GM12878 (cell line): ENCODE measurements at regions not wholly inside any gene's neighbourhood (a gene's known extent, or its start where the extent isn't known, plus 50 kb on each side); places are given as distances from the start of the nearest gene placed in this dataset.

Experiments used
- ATAC-seq: fragments of 200-7000 bp; cut with Tn5 transposase; 3 replicates; pipeline ENCODE4 v1.9.1; 2020; ENCODE audit warnings: mild to moderate bottlenecking, moderate library complexity
- BruUV-seq: library from RNA; stranded (reverse); fragments of 400-500 nt; replicated peaks from 2 replicates; lab custom pipeline; 2021; lab: Mats Ljungman, UMichigan
- CTCF ChIA-PET: fragments of 300-600 bp; sonication (Branson Sonifier 250); formaldehyde crosslinking; extraction: SDS; loops from one replicate; lab custom pipeline; 2021; ENCODE audit warnings: inconsistent platforms; lab: Yijun Ruan, JAX
- POLR2A ChIA-PET: fragments of 350-600 bp; formaldehyde crosslinking; extraction: SDS; loops from one replicate; lab custom pipeline; 2021; ENCODE audit warnings: inconsistent platforms; lab: Charles Lee
- RAD21 ChIA-PET: fragments of 300-600 bp; sonication (Branson Sonifier 250); formaldehyde crosslinking; loops from one replicate; lab custom pipeline; 2023; ENCODE audit warnings: antibody characterized with exemption; ENCODE audit not compliant: unreplicated experiment; lab: Charles Lee
- SMC1A ChIA-PET: fragments of 300-600 bp; sonication (Branson Sonifier 250); formaldehyde crosslinking; loops from one replicate; lab custom pipeline; 2023; ENCODE audit not compliant: unreplicated experiment, uncharacterized antibody; lab: Charles Lee
- DNase-seq: peaks from one replicate; pipeline ENCODE4 v3.0.0-alpha.2; 2011; ENCODE audit warnings: low read depth, low spot score
- FAIRE-seq: peaks from 3 replicates; lab custom pipeline; 2011; peaks lifted over from hg19 to GRCh38; lab: Jason Lieb, UNC
- H2AFZ ChIP-seq: 2 replicates; pipeline ENCODE4 v1.6.0; 2011; ENCODE audit warnings: low read depth, low read length, control low read depth; ENCODE audit not compliant: control insufficient read depth
- H3K27ac ChIP-seq: 2 replicates; pipeline ENCODE4 v1.5.1; 2011; ENCODE audit warnings: control low read depth; ENCODE audit not compliant: control insufficient read depth, insufficient read depth
- H3K27me3 ChIP-seq, 2 experiments: replicated peaks in 1 of 2; 2 replicates each; pipeline versions ENCODE4 v1.6.0 to v1.6.1; 2011; ENCODE audit warnings: low read length in 1 of 2; ENCODE audit not compliant: control insufficient read depth in 2 of 2, insufficient read depth in 2 of 2
- H3K36me3 ChIP-seq, 2 experiments: 2 replicates each; pipeline ENCODE4 v1.5.1; 2011; ENCODE audit warnings: low read length in 1 of 2; ENCODE audit not compliant: control insufficient read depth in 2 of 2, insufficient read depth in 2 of 2
- H3K4me1 ChIP-seq: 2 replicates; pipeline ENCODE4 v1.6.1; 2011; ENCODE audit warnings: mild to moderate bottlenecking, low read length, moderate library complexity, mixed read lengths; ENCODE audit not compliant: control insufficient read depth, insufficient read depth
- H3K4me2 ChIP-seq: 2 replicates; pipeline ENCODE4 v1.6.0; 2011; ENCODE audit warnings: control low read depth; ENCODE audit not compliant: control insufficient read depth, insufficient read depth
- H3K4me3 ChIP-seq: fragments of 200-600 bp; sonication (generic); 2 replicates; pipeline ENCODE4 v1.5.1; 2016
- H3K79me2 ChIP-seq: 2 replicates; pipeline ENCODE4 v1.6.0; 2011; ENCODE audit warnings: low read length; ENCODE audit not compliant: control insufficient read depth, insufficient read depth
- H3K9ac ChIP-seq: 2 replicates; pipeline ENCODE4 v1.8.0; 2011; ENCODE audit warnings: low read length, control low read depth, mixed read lengths; ENCODE audit not compliant: control insufficient read depth, insufficient read depth
- H3K9me3 ChIP-seq: replicated peaks from 3 replicates; pipeline ENCODE4 v1.5.1; 2011; ENCODE audit warnings: mild to moderate bottlenecking, low read length; ENCODE audit not compliant: control insufficient read depth, insufficient read depth
- H4K20me1 ChIP-seq: 2 replicates; pipeline ENCODE4 v1.6.0; 2011; ENCODE audit not compliant: control insufficient read depth, insufficient read depth
- ATF2 ChIP-seq: IDR thresholded peaks from 2 replicates; pipeline ENCODE4 v1.6.1; 2012; ENCODE audit warnings: low read length, inconsistent platforms
- BACH1 ChIP-seq: fragments of 450-650 bp; IDR thresholded peaks from 2 replicates; pipeline ENCODE4 v1.6.1; 2017; ENCODE audit warnings: mild to moderate bottlenecking, borderline replicate concordance
- CBX5 ChIP-seq: sonication (generic); IDR thresholded peaks from 2 replicates; pipeline ENCODE4 v1.6.1; 2016; ENCODE audit warnings: low read depth, moderate library complexity, mild to moderate bottlenecking, inconsistent platforms
- CEBPZ ChIP-seq: fragments of 150-350 bp; IDR thresholded peaks from 2 replicates; pipeline ENCODE4 v1.6.1; 2016; ENCODE audit warnings: low read depth, low read length
- E2F8 ChIP-seq: fragments of 450-650 bp; IDR thresholded peaks from 2 replicates; pipeline ENCODE4 v1.6.1; 2018; ENCODE audit warnings: mild to moderate bottlenecking, low read depth, moderate library complexity; ENCODE audit not compliant: partially characterized antibody
- HDAC2 ChIP-seq: fragments of 200-600 bp; sonication (generic); IDR thresholded peaks from 2 replicates; pipeline ENCODE4 v1.6.1; 2017
- HDGF ChIP-seq: fragments of 450-650 bp; IDR thresholded peaks from 2 replicates; pipeline ENCODE4 v1.6.1; 2016; ENCODE audit warnings: antibody characterized with exemption
- IRF4 ChIP-seq: IDR thresholded peaks from 2 replicates; pipeline ENCODE4 v1.6.1; 2011; ENCODE audit warnings: low read depth, low read length
- NRF1 ChIP-seq: conservative IDR thresholded peaks from 2 replicates; pipeline ENCODE4 v1.6.1; 2011; ENCODE audit warnings: mild to moderate bottlenecking, low read depth, low read length, improper control_type of control experiment
- RAD21 ChIP-seq: IDR thresholded peaks from 2 replicates; pipeline ENCODE4 v1.6.1; 2011; ENCODE audit warnings: mild to moderate bottlenecking, low read depth, low read length, moderate library complexity; ENCODE audit not compliant: insufficient read depth
- SUZ12 ChIP-seq: fragments of 200-600 bp; sonication (generic); IDR thresholded peaks from one replicate; pipeline ENCODE4 v1.6.1; 2018; ENCODE audit warnings: antibody characterized with exemption, mild to moderate bottlenecking; ENCODE audit not compliant: unreplicated experiment
- WRNIP1 ChIP-seq: IDR thresholded peaks from 2 replicates; pipeline ENCODE4 v1.6.1; 2011; ENCODE audit warnings: low read depth, low read length, improper control_type of control experiment, borderline replicate concordance
- WGBS: methylation state at CpG from one replicate; pipeline ENCODE4 v1.1.6; 2016; ENCODE audit warnings: low lambda C conversion rate; ENCODE audit not compliant: insufficient replicate concordance, insufficient coverage; ENCODE audit errors: missing lambda C conversion rate; 5-methylcytosine and 5-hydroxymethylcytosine counted together
- in situ Hi-C: fragments of 300-500 bp; cut with MboI; formaldehyde crosslinking; loops from 9 replicates; pipeline ENCODE4 v1.14.3; 2018; ENCODE audit warnings: mixed read lengths
- intact Hi-C: fragments of 100-400 bp; cut with micrococcal nuclease; formaldehyde crosslinking; loops from one replicate; pipeline ENCODE4 v1.14.2; 2022; ENCODE audit not compliant: unreplicated experiment
- TF ChIP-seq, protein P1 (sequence below): IDR thresholded peaks from 2 replicates; pipeline ENCODE4 v1.6.1; 2011; ENCODE audit warnings: mild to moderate bottlenecking, low read depth, low read length, moderate library complexity; ENCODE audit not compliant: insufficient replicate concordance

DNA sequence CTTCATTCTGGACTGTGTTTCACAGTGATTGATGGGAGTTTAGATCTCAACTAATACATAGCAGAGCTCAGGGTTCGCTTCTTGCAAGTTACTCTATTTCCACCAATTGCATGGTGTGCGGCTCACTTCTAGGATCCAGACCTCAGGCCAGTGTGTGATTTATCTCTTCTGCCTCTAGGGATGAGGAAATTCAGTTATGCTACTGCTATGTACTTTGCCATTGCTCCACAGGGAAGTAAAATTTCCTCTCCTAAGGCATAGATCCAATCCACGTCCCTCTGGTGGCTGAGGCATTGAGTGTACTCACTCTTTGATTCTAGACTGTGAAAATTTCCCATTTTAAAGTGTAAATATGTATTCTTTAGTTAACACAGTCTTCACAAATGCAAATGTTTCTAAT, 214.1 kb downstream of the HS3ST3B1 start (continued):
- TF ChIP-seq HDGF, result no peak

DNA sequence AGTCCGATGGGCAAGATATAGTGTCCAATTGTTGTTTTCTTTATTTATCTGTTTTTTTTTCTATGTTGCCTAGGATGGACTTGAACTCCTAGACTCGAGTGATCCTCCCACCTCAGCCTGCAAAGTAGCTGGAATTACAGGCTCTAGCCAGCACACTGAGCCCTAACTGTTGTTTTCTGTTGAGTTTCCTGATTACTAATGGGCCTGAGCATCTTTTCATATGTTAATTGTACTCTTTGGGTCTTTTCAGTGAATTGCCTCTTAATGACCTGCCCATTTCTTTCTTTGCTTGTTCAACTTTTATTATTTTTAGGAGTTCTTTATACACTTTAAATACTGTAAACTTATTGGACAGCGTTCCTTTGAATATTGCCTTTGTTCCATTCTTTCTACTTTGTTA, 213.0 kb downstream of the HS3ST3B1 start:
- H3K4me1 ChIP-seq, result no peaks in the 10 kb centered on the region
- 12% methylated on average over 3 of the region's 3 CpGs for WGBS
- RAD21 ChIA-PET, result no interaction called here
- H3K36me3 ChIP-seq, result no peaks in the 10 kb centered on the region
- no peaks in the 10 kb centered on the region for H3K27me3 ChIP-seq
- H3K9ac ChIP-seq, result no peak overlapping the region
- H3K4me3 ChIP-seq, result no peak overlapping the region
- FAIRE-seq (no peak), ATAC-seq (no peak), DNase-seq (no peak)
- no peaks in the 10 kb centered on the region for H4K20me1 ChIP-seq
- no peaks in the 10 kb centered on the region; the same call in 2 of the 3 replicates for H3K9me3 ChIP-seq
- POLR2A ChIA-PET, result no interaction called here
- BruUV-seq, result no TSS peak
- no peaks in the 10 kb centered on the region for H3K79me2 ChIP-seq
- SMC1A ChIA-PET, result no interaction called here
- in situ Hi-C loops (no loop called here), intact Hi-C loops (no loop called here)
- H3K27ac ChIP-seq, result no peak overlapping the region
- CTCF ChIA-PET, result no interaction called here
- no peak overlapping the region for H2AFZ ChIP-seq
- H3K4me2 ChIP-seq, result no peak overlapping the region
- TF ChIP-seq E2F8, result no peak
- TF ChIP-seq CEBPZ, result no peak
- no peak for TF ChIP-seq ATF2
- no peak for TF ChIP-seq WRNIP1
- no peak for TF ChIP-seq NRF1
- TF ChIP-seq SUZ12, result no peak
- TF ChIP-seq HDAC2, result no peak
- TF ChIP-seq, protein P1, sequence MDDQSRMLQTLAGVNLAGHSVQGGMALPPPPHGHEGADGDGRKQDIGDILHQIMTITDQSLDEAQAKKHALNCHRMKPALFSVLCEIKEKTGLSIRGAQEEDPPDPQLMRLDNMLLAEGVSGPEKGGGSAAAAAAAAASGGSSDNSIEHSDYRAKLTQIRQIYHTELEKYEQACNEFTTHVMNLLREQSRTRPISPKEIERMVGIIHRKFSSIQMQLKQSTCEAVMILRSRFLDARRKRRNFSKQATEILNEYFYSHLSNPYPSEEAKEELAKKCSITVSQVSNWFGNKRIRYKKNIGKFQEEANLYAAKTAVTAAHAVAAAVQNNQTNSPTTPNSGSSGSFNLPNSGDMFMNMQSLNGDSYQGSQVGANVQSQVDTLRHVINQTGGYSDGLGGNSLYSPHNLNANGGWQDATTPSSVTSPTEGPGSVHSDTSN, result no peak
- no peak for TF ChIP-seq CBX5
- no peak for TF ChIP-seq IRF4
- TF ChIP-seq RAD21, result no peak
- TF ChIP-seq BACH1, result no peak
